ENCODE measurements at regions not wholly inside any gene's neighbourhood (a gene's known extent, or its start where the extent isn't known, plus 50 kb on each side); places are given as distances from the start of the nearest gene placed in this dataset.
"Not testable (repeated sequence)": the region's sequence is repeated elsewhere in the genome, so short reads cannot be mapped to it uniquely, and the experiment has no call there.

DNA sequence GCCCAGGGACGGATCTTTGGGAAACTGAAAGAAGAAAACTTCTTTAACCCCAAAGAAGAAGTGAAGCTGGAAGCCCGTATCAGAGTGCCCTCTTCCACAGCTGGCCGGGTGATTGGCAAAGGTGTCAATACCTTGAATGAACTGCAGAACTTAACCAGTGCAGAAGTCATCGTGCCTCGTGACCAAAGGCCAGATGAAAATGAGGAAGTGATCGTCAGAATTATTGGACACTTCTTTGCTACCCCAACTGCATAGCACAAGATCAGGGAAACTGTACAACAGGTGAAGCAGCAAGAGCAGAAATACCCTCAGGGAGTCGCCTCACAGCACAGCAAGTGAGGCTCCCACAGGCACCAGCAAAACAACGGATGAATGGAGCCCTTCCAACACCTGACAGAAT is 114.0 kb downstream of the NBPF12 start:
- Histone ChIP-seq H3K27me3 (ENCODE audit: control insufficient read depth, insufficient read depth, low read length) (no peaks in the 10 kb centered on the region), H3K36me3 (ENCODE audit: control insufficient read depth, insufficient read depth, low read length) (no peaks in the 10 kb centered on the region), H3K4me1 (ENCODE audit: control insufficient read depth, insufficient read depth, low read length) (no peaks in the 10 kb centered on the region), H3K27ac (ENCODE audit: low read depth, low read length) (no peak overlapping the region), H3K9ac (ENCODE audit: low read length) (no peak overlapping the region), H3K4me3 (ENCODE audit: low read length) (no peak overlapping the region)

DNA sequence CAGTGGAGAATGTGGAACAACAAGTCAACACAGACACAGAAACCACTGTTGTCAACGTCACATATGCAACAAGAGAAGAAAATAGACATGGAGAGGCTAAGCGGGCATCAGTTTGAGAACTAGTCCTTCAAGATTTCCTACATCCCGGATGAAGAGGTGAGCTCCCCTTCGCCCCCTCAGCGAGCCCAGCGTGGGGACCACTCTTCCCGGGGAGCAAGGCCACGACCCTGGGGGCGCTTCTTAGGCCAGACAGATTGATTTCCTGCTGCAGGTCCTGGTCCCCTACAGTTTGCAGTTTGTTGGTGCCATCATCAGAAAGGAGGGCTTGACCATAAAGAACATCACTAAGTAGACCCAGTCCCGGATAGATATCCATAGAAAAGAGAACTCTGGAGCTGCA is 113.0 kb downstream of the NBPF12 start:
- Histone ChIP-seq H3K27ac (ENCODE audit: low read depth, low read length) (no peak overlapping the region), H3K36me3 (ENCODE audit: control insufficient read depth, insufficient read depth, low read length) (no peaks in the 10 kb centered on the region), H3K4me3 (ENCODE audit: low read length) (no peak overlapping the region), H3K9ac (ENCODE audit: low read length) (no peak overlapping the region), H3K4me1 (ENCODE audit: control insufficient read depth, insufficient read depth, low read length) (no peaks in the 10 kb centered on the region), H3K27me3 (ENCODE audit: control insufficient read depth, insufficient read depth, low read length) (no peaks in the 10 kb centered on the region)

DNA sequence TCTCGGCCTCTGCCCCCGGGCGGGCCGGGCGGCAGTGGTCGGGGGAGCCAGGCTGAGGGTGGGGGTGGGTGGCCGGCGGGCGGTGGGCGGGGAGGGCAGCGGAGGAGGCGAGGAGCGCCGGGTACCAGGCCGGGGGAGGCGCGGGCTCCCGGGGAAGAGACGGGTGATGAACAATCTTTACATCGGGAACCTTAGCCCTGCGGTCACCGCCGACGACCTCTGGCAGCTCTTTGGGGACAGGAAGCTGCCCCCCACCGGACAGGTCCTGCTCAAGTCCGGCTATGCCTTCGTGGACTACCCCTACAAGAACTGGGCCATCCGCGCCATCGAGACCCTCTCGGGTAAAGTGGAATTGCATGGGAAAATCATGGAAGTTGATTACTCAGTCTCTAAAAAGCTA is 112.5 kb downstream of the NBPF12 start:
- H3K27me3 ChIP-seq (ENCODE audit: control insufficient read depth, insufficient read depth, low read length): no peaks in the 10 kb centered on the region
- no peak overlapping the region for H3K4me3 ChIP-seq (ENCODE audit: low read length)
- no peaks in the 10 kb centered on the region for H3K36me3 ChIP-seq (ENCODE audit: control insufficient read depth, insufficient read depth, low read length)
- no peak overlapping the region for H3K27ac ChIP-seq (ENCODE audit: low read depth, low read length)
- H3K9ac ChIP-seq (ENCODE audit: low read length): no peak overlapping the region
- no peaks in the 10 kb centered on the region for H3K4me1 ChIP-seq (ENCODE audit: control insufficient read depth, insufficient read depth, low read length)

DNA sequence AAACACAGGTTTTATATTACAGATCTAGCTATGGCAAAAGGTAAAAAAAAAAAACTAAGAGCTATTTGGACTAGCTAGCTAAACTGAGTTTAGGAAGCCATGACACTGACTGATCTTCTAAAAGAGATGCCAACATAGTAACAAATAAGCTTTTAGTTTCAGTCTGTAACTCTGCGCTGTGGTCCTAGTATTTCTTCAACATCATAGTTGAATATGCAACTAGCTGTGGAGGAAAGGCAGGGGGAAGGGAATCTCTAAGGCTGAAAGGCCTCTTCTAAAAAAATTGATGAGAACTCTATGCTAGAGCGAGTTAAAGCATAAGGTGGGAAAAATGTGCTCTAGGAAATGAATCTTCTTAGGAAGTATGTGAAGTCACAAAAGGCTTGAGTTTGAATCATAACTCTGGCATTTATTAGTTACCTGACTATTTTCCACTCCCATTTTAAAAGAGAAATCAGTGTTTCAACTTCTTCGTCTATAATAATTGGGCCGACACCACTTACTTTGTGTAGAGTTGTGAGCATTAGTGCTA is 108.8 kb downstream of the NBPF12 start:
- not testable (repeated sequence) for H3K4me3 ChIP-seq (ENCODE audit: low read length); H3K36me3 ChIP-seq (ENCODE audit: control insufficient read depth, insufficient read depth, low read length); H3K9ac ChIP-seq (ENCODE audit: low read length); H3K4me1 ChIP-seq (ENCODE audit: control insufficient read depth, insufficient read depth, low read length); H3K27ac ChIP-seq (ENCODE audit: low read depth, low read length); H3K27me3 ChIP-seq (ENCODE audit: control insufficient read depth, insufficient read depth, low read length)

DNA sequence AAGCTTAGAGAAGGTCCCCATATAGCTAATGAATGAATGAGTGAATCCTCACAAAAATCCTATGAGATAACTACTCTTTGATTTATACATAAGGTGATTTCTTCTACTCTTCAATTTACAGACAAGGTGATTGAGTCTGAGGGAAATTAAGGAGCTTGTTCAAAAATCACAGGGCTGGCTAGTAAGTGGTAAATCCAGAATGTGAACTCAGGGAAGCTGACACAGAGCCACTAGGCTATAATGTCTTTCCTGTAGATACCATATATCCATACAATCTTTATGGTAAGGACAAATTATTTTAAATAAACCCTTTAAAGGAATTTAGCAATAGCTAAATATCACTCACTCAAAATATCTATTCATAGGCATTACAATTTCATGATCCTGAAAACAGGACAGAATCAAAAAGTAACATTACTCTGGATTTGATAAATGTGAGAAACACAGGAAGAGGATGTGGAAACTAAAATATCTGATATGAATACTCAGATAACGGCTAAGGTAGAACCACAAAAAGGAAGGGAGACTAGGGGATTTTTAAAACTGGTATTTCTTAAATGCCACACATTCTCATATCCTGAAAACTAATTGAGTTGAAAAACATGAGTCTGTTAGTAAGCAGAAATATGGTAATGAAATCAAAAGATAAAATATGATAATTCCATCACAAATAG is 108.2 kb downstream of the NBPF12 start:
- H3K27me3 ChIP-seq (ENCODE audit: control insufficient read depth, insufficient read depth, low read length): no peaks in the 10 kb centered on the region
- H3K36me3 ChIP-seq (ENCODE audit: control insufficient read depth, insufficient read depth, low read length): no peaks in the 10 kb centered on the region
- H3K4me3 ChIP-seq (ENCODE audit: low read length): no peak overlapping the region
- no peak overlapping the region for H3K9ac ChIP-seq (ENCODE audit: low read length)
- no peak overlapping the region for H3K27ac ChIP-seq (ENCODE audit: low read depth, low read length)
- no peaks in the 10 kb centered on the region for H3K4me1 ChIP-seq (ENCODE audit: control insufficient read depth, insufficient read depth, low read length)
